HCEC 1CT (cell line): ENCODE measurements at regions not wholly inside any gene's neighbourhood (a gene's known extent, or its start where the extent isn't known, plus 50 kb on each side); places are given as distances from the start of the nearest gene placed in this dataset.

Source experiments
- DNase-seq: peaks from one replicate; pipeline ENCODE4 v3.0.0-alpha.2; 2017

DNA sequence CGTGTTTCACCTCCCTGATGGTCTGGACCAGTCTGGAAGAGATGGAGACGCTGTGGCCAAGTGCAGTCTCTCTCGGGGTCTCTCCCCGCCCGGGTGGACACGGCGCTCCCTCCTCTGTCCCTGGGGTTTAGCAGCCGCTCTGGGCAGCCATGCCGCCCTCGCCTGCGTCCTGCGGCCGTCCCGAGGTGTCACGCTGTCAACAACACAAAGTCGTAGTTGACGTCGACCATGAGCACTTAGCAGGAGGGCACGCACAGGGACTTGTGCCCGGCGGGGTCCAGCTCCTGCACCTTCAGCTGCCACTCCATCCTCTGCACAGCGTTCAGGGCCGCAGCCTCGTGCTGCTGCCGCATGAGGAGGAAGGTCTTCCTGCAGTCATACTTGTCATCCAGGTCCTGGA lies 368.9 kb downstream of the CDH9 start:
- no peak for DNase-seq

DNA sequence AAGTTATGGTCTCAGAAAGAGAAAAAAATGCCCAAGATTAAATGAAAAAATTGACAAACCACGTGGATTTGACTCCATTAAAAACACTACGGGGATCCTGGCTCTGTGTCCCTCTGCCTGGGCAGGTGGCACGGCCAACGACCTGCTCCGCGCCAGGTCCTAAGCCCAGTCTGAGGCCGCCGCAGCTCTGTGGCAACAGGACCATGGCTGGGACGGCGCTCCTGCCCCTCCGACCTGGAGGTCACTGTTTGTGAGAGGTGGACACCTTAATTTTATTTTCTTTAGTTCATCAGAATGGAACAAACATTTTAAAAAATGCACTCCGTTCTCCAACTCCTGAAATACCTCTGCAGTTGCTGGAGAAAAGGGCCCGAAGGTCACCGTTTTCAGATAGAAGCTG lies 369.4 kb downstream of the CDH9 start:
- DNase-seq: no peak

DNA sequence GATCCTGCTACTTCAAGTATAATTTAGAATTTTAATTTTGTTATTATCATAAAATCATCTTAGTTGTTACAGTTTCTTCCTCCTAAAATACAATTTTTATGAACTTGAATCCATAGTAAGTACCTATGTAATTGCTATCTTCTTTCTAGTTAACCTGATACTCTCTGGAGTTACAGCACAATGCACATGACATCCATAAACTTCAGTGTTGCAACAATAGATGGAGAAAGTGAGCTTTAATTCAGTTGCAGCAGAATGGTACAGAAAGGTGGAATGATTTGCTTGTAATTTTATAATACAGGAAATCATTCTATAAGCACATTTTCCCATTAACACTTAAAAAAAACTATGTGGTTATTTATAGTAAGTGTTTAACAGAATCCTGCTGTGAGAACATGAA lies 372.0 kb downstream of the CDH9 start:
- DNase-seq: no peak

DNA sequence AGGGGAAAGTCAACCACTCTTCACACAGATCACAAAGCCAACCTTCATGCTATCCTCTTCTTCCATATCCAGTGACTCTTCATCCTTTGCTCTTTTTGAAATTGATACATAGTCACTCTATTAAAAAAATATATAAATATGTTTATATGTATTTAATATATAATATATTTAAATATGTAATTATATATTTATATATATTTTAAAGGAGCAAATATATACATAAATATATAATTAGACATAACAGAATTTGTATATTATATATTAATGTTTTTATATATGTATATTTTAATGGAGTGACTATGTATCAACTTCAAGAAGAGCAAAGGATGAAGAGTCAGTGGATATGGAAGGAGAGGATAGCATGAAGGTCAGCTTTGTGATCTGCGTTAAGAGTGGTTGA lies 374.9 kb downstream of the CDH9 start:
- DNase-seq: no peak

DNA sequence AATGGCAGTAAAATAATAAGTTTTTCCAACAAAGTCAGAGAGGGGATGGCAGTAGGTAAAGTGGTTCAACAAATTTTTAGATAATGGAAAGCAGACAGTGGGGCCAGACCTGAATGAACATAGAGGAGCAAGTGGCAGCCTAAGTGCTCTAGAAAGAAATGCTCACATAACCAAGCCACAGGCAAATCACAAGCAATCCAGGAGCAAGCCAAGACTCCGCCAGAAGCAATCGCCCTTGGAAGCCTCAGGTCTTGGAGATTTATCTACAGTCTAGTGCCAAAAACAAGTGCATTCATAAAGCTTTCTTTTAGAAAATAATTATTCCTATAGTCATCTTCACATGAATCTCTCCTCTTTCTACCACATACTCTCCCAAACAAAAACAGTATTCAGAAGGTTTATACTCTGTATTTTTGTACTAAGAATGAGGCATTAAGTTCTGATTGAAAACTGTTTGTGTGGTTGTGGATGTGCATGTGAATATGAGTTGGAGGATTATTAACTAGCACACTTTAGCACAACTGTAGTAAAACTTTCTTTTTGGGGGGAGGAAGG lies 375.5 kb downstream of the CDH9 start:
- DNase-seq: no peak

GRCh38 chr5:26660116-26660515 lies 378.3 kb downstream of the CDH9 start:
- no peak for DNase-seq

DNA sequence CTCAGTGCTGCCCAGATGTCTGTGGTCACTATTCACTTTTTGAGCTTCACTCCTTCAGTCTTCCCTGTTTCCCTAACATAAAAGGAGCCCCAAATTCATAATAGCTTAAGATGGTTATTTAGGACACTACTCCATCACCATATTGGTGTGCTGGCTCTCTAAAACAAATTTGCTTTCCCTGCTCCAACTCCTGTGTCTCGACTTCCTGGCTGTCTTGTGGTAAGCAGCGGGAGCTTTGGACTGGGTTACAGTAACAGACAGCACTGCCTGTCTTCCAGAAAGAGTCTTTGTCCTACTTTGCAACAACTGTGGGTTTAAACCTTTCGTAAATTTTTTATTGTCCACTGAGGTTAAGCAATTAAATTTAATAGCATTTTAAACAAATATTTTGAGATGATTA lies 389.4 kb downstream of the CDH9 start:
- DNase-seq: peak; percentile 45

DNA sequence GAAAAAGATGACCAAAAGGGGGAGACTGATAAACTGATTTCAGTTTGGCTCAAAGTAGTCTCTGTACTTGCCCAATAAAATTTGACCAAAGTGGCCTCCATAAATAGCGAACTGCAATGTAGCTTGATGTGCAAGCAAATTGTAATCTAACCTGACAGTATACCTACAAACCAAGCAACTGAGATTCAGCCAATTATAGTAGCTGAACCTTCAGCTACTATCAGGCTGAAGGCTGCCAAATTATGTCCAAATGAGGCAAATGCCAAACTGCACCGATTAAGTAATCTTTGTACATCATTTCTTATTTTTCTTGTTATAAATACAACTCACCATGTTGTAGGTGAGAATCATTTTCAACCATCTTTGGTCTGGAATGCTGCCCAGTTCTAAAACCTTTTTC lies 390.6 kb downstream of the CDH9 start:
- DNase-seq: peak; percentile 18

DNA sequence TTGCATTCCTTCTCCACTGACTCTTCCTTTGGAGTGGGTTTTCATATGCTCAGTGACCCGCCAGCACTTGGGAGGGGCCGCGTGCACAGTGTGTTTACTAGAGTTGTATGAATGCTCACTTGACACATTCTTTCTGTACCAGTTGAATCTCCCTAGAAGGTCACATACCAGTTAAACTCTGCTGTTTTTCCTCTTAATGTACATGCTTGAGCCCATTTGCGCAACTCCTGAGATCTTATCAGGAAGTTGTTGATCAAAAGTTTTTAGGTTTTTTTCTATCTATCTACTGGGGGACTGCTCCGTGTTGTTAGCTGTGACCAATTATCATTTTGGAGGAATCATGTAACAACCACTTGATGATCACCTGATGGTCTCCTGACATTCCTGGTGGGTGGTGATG lies 392.7 kb downstream of the CDH9 start:
- DNase-seq: no peak

GRCh38 chr5:26641492-26641891 lies 396.9 kb downstream of the CDH9 start:
- no peak for DNase-seq

DNA sequence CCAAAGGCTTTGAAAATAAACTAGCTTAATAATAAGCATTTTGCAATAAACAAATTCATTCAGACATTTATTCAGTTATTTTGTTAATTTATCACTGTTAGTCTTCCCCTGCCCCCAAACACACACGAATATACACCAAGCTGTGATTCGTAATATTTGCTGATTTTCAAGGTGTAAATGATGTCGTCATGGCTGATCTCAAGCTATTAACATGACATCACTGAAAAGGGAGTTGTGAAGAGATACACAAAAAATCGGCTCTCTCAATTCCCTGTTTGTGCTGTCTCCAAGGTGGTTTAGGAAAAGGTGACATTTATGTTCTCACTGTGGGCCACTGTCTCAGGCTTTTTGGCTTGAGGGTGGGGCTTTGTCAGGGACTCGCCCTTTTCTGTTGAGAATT lies 413.3 kb downstream of the CDH9 start:
- DNase-seq: no peak

- no peak for DNase-seq
Observed at GRCh38 chr5:26622947-26623346, 415.4 kb downstream of the CDH9 start.

- DNase-seq: no peak
Observed at GRCh38 chr5:26610577-26610976, 427.8 kb downstream of the CDH9 start.

DNA sequence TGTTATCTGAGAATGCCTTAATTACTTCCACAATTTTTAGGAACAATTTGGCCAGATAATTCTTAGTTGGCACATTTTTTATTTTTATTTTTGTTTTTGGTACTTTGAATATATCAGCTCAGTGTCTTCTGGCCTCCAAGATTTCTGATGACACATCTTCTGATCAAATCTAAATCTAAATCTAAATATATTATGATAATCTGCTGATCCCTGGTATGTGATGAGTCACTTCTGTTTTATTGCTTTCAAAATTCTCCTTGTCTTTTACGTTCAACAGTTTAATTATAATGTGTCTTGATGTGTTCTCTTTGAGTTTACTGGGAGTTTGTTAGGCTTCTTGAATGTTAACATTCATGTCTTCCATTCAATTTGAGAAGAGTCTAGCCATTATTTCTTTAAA lies 436.8 kb downstream of the CDH9 start:
- DNase-seq: peak; percentile 51

DNA sequence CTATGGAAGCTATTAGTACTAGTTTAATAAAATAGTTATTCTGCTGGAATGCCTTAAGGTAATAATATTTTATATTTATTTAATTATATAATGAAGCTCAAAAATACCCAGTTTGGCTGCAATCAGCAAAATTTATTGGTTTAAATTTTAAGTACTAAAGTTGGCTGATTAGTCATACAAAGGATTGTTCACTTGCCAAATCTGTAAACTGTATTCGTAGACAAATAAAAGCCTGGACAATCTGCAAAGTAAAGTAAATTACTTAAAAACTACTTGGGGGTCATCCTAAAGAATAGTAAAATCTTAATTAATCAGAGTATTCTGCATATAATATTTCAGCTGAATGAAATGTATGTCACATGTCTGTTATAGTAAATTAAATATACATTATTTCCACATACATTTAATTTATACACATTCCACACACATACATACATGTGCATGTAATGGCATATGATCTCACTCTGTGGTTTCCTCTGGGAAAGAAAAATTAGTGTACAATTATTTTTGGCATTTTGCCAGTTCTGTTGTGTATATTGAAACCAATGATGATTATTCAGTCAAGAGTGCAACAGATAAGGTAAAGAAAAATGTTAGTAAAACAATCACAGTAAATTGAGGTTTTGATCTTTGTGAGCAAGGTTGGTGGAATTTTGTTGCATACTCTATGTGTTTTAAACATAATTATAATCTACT lies 455.9 kb downstream of the CDH9 start:
- peak; percentile 57 for DNase-seq

GRCh38 chr5:26579712-26580111 lies 458.7 kb downstream of the CDH9 start:
- DNase-seq: peak; percentile 33

GRCh38 chr5:26578002-26578401 lies 460.4 kb downstream of the CDH9 start:
- no peak for DNase-seq

GRCh38 chr5:26572480-26572879 lies 465.9 kb downstream of the CDH9 start:
- peak; percentile 58 for DNase-seq

- DNase-seq: no peak
Observed at GRCh38 chr5:26569929-26570258, 468.5 kb downstream of the CDH9 start.

GRCh38 chr5:26569241-26569928 lies 469.0 kb downstream of the CDH9 start:
- no peak for DNase-seq

- no peak for DNase-seq
Observed at GRCh38 chr5:26568316-26568715, 470.1 kb downstream of the CDH9 start.

- DNase-seq: no peak
Observed at GRCh38 chr5:26563979-26564378, 474.4 kb downstream of the CDH9 start.

GRCh38 chr5:26553079-26553478 lies 485.3 kb downstream of the CDH9 start:
- peak; percentile 76 for DNase-seq

DNA sequence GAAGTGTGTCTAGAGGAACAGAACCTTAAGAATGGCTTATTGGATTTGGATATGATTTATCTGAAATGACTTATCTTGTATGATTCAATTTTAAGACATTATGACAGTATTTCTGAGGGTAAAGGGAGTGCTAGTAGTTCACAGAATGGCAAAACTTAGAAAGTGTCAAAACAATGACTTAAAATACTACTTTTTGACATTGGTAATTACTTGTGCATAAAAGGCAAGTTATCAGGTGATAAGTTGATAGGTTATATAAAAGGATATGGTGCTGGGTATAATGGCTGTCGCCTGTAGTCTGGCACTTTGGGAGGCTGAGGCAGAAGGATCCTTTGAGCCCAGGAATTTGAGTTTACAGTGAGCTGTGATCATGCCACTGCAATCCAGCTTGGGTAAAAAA lies 494.4 kb downstream of the CDH9 start:
- DNase-seq: no peak

DNA sequence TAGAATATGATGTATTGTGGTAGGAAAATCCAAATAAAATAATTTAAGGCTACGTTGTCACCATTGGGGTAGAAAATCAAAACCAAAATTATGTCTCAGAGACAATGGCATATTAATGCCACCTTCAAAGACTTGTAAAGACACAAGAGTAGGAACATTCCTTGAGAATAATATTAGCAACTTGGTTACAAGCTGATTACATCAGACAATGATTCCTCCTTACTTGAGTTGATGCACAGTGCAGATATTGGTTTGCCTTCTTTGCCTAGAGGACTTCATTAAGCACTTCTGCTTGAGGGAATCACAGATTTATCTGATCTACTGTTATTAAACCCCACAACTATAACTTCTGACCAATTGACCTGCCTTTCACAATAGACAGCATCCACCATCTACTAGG lies 500.2 kb downstream of the CDH9 start:
- DNase-seq: no peak
